Endothelial cell (in vitro differentiated cells): ENCODE measurements at regions not wholly inside any gene's neighbourhood (a gene's known extent, or its start where the extent isn't known, plus 50 kb on each side); places are given as distances from the start of the nearest gene placed in this dataset.

Experiments used
- DNase-seq: peaks from one replicate; pipeline ENCODE4 v3.0.0; 2021; ENCODE audit warnings: low spot score
- H3K27ac Mint-ChIP-seq: one replicate; pipeline ENCODE4 v1.8.0; 2021; ENCODE audit warnings: mixed read lengths, inconsistent platforms; ENCODE audit not compliant: unreplicated experiment
- H3K27me3 Mint-ChIP-seq: one replicate; pipeline ENCODE4 v1.8.0; 2021; ENCODE audit warnings: mild to moderate bottlenecking, moderate library complexity, mixed read lengths, inconsistent platforms; ENCODE audit not compliant: unreplicated experiment
- H3K36me3 Mint-ChIP-seq: one replicate; pipeline ENCODE4 v1.8.0; 2021; ENCODE audit warnings: mild to moderate bottlenecking, low read depth, mixed read lengths, inconsistent platforms; ENCODE audit not compliant: unreplicated experiment
- H3K4me1 Mint-ChIP-seq: one replicate; pipeline ENCODE4 v1.8.0; 2021; ENCODE audit warnings: mild to moderate bottlenecking, mixed read lengths, inconsistent platforms; ENCODE audit not compliant: unreplicated experiment
- H3K4me3 Mint-ChIP-seq: one replicate; pipeline ENCODE4 v1.8.0; 2021; ENCODE audit warnings: mild to moderate bottlenecking, mixed read lengths, inconsistent platforms; ENCODE audit not compliant: unreplicated experiment
- H3K9me3 Mint-ChIP-seq: one replicate; pipeline ENCODE4 v1.8.0; 2021; ENCODE audit warnings: mixed read lengths, inconsistent platforms; ENCODE audit not compliant: unreplicated experiment
- TF ChIP-seq, protein P1 (sequence below): fragments of 200-600 bp; sonication (generic); IDR thresholded peaks from one replicate; pipeline ENCODE4 v1.5.0; 2021; ENCODE audit warnings: antibody characterized with exemption; ENCODE audit not compliant: unreplicated experiment

DNA sequence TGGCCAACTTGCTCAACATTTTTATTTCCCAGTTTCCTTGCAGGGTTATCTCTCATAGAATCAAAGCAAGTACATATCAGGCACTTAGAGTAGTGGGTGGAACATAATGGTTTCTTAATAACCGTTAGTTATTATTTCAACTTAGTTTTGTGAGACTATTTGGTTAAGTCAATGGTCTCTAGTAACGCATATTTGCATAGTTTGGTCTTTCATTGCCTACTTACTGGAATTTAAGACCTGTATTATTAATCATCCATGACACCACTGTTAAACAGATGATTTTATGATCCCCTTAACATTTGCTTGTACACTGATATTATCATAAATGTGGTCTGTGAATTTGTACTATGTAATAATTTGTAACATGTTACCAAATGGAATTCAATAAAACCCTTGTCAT, 70.9 kb upstream of the SMIM31 start:
- Mint-ChIP-seq H3K27me3 (no peaks in the 10 kb centered on the region), H3K36me3 (no peaks in the 10 kb centered on the region), H3K4me3 (no peak overlapping the region), H3K9me3 (no peaks in the 10 kb centered on the region), H3K4me1 (peaks cover 4% of the 10 kb centered on the region), H3K27ac (no peak overlapping the region)
- TF ChIP-seq, protein P1, sequence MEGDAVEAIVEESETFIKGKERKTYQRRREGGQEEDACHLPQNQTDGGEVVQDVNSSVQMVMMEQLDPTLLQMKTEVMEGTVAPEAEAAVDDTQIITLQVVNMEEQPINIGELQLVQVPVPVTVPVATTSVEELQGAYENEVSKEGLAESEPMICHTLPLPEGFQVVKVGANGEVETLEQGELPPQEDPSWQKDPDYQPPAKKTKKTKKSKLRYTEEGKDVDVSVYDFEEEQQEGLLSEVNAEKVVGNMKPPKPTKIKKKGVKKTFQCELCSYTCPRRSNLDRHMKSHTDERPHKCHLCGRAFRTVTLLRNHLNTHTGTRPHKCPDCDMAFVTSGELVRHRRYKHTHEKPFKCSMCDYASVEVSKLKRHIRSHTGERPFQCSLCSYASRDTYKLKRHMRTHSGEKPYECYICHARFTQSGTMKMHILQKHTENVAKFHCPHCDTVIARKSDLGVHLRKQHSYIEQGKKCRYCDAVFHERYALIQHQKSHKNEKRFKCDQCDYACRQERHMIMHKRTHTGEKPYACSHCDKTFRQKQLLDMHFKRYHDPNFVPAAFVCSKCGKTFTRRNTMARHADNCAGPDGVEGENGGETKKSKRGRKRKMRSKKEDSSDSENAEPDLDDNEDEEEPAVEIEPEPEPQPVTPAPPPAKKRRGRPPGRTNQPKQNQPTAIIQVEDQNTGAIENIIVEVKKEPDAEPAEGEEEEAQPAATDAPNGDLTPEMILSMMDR: no peak
- no peak for DNase-seq

DNA sequence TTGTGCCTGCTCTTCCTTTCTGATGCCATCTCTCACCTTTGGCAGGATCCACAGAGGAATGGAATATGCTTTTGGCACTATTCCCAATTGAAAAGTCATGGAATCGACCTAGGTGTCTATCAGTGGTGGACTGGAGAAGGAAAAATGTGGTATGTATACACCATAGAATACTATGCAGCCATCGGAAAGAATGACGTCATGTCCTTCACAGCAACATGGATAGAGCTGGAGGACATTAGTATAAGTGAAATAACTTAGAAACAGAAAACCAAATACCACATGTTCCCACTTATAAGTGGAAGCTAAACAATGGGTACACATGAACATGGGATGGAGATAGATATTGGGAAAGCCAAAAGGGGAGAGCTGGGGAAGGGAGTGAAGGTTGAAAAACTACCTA, 58.3 kb upstream of the SMIM31 start:
- no peak overlapping the region for H3K27ac Mint-ChIP-seq
- no peaks in the 10 kb centered on the region for H3K27me3 Mint-ChIP-seq
- H3K9me3 Mint-ChIP-seq: no peaks in the 10 kb centered on the region
- no peak for DNase-seq
- no peaks in the 10 kb centered on the region for H3K4me1 Mint-ChIP-seq
- TF ChIP-seq, protein P1: no peak
- H3K36me3 Mint-ChIP-seq: no peaks in the 10 kb centered on the region
- H3K4me3 Mint-ChIP-seq: no peak overlapping the region

DNA sequence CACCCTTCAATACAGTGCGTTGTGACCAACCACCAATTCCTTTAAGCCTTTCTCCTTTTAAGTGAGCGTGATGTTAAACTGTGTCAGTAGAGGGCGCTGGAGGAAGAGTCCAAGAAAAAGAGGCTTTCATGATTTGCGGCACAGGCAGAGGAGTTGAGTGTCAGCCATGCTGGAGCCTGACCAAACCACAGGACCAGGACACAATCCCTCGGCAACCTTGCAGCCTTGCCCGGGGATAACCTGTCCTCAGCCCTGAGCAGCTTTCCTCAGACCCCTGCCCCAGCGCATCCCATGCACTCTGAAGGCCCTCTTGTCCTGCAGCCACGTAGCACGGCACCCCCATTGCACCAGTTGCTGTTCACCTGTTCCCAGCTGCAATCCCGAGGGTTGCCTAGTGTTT, 53.5 kb upstream of the SMIM31 start:
- no peak overlapping the region for H3K27ac Mint-ChIP-seq
- no peaks in the 10 kb centered on the region for H3K36me3 Mint-ChIP-seq
- DNase-seq: peak; percentile 33
- TF ChIP-seq, protein P1: peak; percentile 62
- H3K4me3 Mint-ChIP-seq: no peak overlapping the region
- no peaks in the 10 kb centered on the region for H3K9me3 Mint-ChIP-seq
- H3K4me1 Mint-ChIP-seq: peaks cover 4% of the 10 kb centered on the region
- no peaks in the 10 kb centered on the region for H3K27me3 Mint-ChIP-seq

DNA sequence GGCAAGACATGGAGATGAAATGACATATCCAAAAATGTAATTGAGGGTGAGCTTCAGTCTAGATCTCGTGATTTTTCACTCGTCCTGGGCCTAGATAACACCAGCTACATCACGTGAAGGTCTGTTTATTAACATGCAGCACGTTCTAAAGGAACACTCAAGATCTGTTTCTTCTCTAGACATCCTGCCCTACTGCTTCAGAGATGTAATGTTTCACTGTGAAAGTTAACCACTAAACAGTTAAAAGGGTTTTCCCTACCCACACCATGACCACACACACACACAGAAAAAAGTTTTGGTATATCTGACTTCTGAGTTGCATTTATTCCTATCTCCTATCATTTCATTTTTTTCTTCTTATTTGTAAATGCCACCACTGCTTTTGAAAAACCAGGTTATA, 52.3 kb upstream of the SMIM31 start:
- no peaks in the 10 kb centered on the region for H3K27me3 Mint-ChIP-seq
- no peaks in the 10 kb centered on the region for H3K36me3 Mint-ChIP-seq
- H3K4me3 Mint-ChIP-seq: no peak overlapping the region
- no peak overlapping the region for H3K27ac Mint-ChIP-seq
- DNase-seq: no peak
- TF ChIP-seq, protein P1: no peak
- no peaks in the 10 kb centered on the region for H3K9me3 Mint-ChIP-seq
- H3K4me1 Mint-ChIP-seq: peaks cover 4% of the 10 kb centered on the region
